ENCODE measurements at regions not wholly inside any gene's neighbourhood (a gene's known extent, or its start where the extent isn't known, plus 50 kb on each side); places are given as distances from the start of the nearest gene placed in this dataset.

- TF ChIP-seq, protein P1, sequence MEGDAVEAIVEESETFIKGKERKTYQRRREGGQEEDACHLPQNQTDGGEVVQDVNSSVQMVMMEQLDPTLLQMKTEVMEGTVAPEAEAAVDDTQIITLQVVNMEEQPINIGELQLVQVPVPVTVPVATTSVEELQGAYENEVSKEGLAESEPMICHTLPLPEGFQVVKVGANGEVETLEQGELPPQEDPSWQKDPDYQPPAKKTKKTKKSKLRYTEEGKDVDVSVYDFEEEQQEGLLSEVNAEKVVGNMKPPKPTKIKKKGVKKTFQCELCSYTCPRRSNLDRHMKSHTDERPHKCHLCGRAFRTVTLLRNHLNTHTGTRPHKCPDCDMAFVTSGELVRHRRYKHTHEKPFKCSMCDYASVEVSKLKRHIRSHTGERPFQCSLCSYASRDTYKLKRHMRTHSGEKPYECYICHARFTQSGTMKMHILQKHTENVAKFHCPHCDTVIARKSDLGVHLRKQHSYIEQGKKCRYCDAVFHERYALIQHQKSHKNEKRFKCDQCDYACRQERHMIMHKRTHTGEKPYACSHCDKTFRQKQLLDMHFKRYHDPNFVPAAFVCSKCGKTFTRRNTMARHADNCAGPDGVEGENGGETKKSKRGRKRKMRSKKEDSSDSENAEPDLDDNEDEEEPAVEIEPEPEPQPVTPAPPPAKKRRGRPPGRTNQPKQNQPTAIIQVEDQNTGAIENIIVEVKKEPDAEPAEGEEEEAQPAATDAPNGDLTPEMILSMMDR (IDR thresholded peaks at IDR 0.05): no peak
- TF ChIP-seq POLR2A (IDR thresholded peaks at IDR 0.05; ENCODE audit: low read depth): no peak
- no peak for TF ChIP-seq POLR2AphosphoS5 (IDR thresholded peaks at IDR 0.05)
These were observed 269.6 kb downstream of the TEX29 start for GRCh38 chr13:111589992-111590391.

All from esophagus muscularis mucosa (tissue), 3 donors.